ENCODE measurements at regions not wholly inside any gene's neighbourhood (a gene's known extent, or its start where the extent isn't known, plus 50 kb on each side); places are given as distances from the start of the nearest gene placed in this dataset.

DNA sequence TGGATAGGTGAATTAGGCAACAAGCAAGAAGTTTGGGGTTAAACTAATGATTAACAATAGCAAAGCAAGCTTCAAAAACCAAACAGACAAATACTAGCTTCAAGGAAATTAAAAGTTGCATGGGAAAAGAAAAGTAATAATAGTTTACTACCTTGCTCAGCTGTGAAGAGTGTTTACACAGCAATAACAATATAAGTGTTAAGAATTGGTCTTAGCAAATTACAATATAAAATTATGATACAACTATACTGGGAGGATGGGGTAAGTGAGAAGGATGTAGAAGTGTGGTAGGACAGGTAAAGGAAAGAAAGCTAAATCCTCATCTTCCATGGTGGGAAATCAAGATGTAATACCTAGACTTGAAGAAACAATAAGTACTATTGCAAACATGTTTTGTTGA is 137.7 kb upstream of the MAFB start:
- Histone ChIP-seq H3K4me2 (replicated peaks; ENCODE audit: low read depth, low read length, poor library complexity, severe bottlenecking) (no peak overlapping the region), H3K27ac (ENCODE audit: low read length in 2 of 2) (no peak overlapping the region), H3K4me1 (ENCODE audit: control insufficient read depth in 2 of 2, insufficient read depth in 2 of 2, low read length in 2 of 2) (no peaks in the 10 kb centered on the region), H3K36me3 (replicated peaks in 1 of 2; ENCODE audit: control extremely low read depth in 1 of 2, control insufficient read depth in 1 of 2, extremely low read depth in 1 of 2, insufficient read depth in 2 of 2, low read length in 1 of 2) (no peaks in the 10 kb centered on the region), H3K27me3 (replicated peaks in 1 of 4; ENCODE audit: control extremely low read depth in 1 of 4, control insufficient read depth in 3 of 4, insufficient read depth in 4 of 4, low read length in 3 of 4) (peaks cover 0 to 4% (median under 1%) of the 10 kb centered on the region in 4 experiments), H3K4me3 (ENCODE audit: control extremely low read depth in 1 of 5, extremely low read depth in 1 of 5, insufficient read depth in 1 of 5, low read depth in 2 of 5, low read length in 4 of 5) (no peak overlapping the region), H3K9me3 (ENCODE audit: control extremely low read depth in 1 of 3, control insufficient read depth in 2 of 3, insufficient read depth in 1 of 3, low read length in 2 of 3) (peaks cover 0 to 5% (median 0%) of the 10 kb centered on the region in 3 donors), H4K20me1 (ENCODE audit: control insufficient read depth, insufficient read depth, low read length, poor library complexity, severe bottlenecking) (no peaks in the 10 kb centered on the region), H3K9ac (ENCODE audit: low read length) (no peak overlapping the region), H2AFZ (ENCODE audit: insufficient read depth, low read depth, low read length, poor library complexity, severe bottlenecking) (no peak overlapping the region), H3K79me2 (ENCODE audit: control insufficient read depth, insufficient read depth, low read length) (no peaks in the 10 kb centered on the region)
- intact Hi-C loops (cut with micrococcal nuclease) = no loop called here
- ChIA-PET POLR2A (no interaction called here), CTCF (no interaction called here)
- TF ChIP-seq EZH2 (IDR thresholded peaks at IDR 0.05; ENCODE audit: borderline replicate concordance, insufficient read depth, low read depth, low read length, poor library complexity, severe bottlenecking) = no peak
- TF ChIP-seq, protein P1, sequence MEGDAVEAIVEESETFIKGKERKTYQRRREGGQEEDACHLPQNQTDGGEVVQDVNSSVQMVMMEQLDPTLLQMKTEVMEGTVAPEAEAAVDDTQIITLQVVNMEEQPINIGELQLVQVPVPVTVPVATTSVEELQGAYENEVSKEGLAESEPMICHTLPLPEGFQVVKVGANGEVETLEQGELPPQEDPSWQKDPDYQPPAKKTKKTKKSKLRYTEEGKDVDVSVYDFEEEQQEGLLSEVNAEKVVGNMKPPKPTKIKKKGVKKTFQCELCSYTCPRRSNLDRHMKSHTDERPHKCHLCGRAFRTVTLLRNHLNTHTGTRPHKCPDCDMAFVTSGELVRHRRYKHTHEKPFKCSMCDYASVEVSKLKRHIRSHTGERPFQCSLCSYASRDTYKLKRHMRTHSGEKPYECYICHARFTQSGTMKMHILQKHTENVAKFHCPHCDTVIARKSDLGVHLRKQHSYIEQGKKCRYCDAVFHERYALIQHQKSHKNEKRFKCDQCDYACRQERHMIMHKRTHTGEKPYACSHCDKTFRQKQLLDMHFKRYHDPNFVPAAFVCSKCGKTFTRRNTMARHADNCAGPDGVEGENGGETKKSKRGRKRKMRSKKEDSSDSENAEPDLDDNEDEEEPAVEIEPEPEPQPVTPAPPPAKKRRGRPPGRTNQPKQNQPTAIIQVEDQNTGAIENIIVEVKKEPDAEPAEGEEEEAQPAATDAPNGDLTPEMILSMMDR (IDR thresholded peaks at IDR 0.05) = no peak
- no peaks in the 10 kb centered on the region for H3K4me1 Mint-ChIP-seq
- DNase-seq = no peak
- no peak for ATAC-seq (ENCODE audit: low read depth)
- H3K27me3 Mint-ChIP-seq = peaks cover 15% of the 10 kb centered on the region
- H3K27ac Mint-ChIP-seq = no peak overlapping the region
- no peak overlapping the region for H3K4me3 Mint-ChIP-seq
- H3K9me3 Mint-ChIP-seq (ENCODE audit: insufficient read depth) = peaks cover 4% of the 10 kb centered on the region

DNA sequence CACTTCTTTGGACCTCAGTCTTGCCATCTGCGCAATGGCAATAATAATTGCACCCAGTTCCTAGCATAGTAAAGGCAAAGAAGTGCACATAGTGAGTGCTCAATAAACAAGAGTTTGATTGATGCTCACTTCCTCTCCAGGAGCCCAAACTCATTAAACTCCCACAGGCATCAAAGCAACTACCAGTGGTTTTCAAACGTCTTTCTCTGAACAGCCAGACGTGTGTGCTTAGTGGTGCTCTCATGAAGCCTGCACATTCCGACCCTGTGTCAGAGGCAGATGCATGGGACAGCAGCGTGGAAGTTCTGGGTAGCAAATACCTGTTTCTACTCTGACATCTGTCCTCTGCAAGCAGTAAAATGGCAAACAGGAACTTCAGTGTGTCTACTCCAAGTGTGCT is 146.3 kb upstream of the MAFB start:
- no peak overlapping the region for H3K27ac Mint-ChIP-seq
- TF ChIP-seq EZH2 (IDR thresholded peaks at IDR 0.05; ENCODE audit: borderline replicate concordance, insufficient read depth, low read depth, low read length, poor library complexity, severe bottlenecking) = no peak
- TF ChIP-seq, protein P1 (IDR thresholded peaks at IDR 0.05) = no peak
- WGBS (ENCODE audit: insufficient coverage) = 55% methylated on average over 5 of the region's 5 CpGs
- no peaks in the 10 kb centered on the region for H4K20me1 ChIP-seq (ENCODE audit: control insufficient read depth, insufficient read depth, low read length, poor library complexity, severe bottlenecking)
- H2AFZ ChIP-seq (ENCODE audit: insufficient read depth, low read depth, low read length, poor library complexity, severe bottlenecking) = no peak overlapping the region
- peaks cover 0 to 27% (median 7%) of the 10 kb centered on the region in 3 donors for H3K9me3 ChIP-seq (ENCODE audit: control extremely low read depth in 1 of 3, control insufficient read depth in 2 of 3, insufficient read depth in 1 of 3, low read length in 2 of 3)
- no peaks in the 10 kb centered on the region for H3K4me1 ChIP-seq (ENCODE audit: control insufficient read depth in 2 of 2, insufficient read depth in 2 of 2, low read length in 2 of 2)
- POLR2A ChIA-PET = no interaction called here
- ATAC-seq (ENCODE audit: low read depth) = no peak
- no peak for DNase-seq
- no peak overlapping the region for H3K9ac ChIP-seq (ENCODE audit: low read length)
- intact Hi-C loops (cut with micrococcal nuclease) = no loop called here
- no peak overlapping the region for H3K4me3 Mint-ChIP-seq
- no peaks in the 10 kb centered on the region for H3K79me2 ChIP-seq (ENCODE audit: control insufficient read depth, insufficient read depth, low read length)
- no peak overlapping the region for H3K27ac ChIP-seq (ENCODE audit: low read length in 2 of 2)
- H3K36me3 ChIP-seq (replicated peaks in 1 of 2; ENCODE audit: control extremely low read depth in 1 of 2, control insufficient read depth in 1 of 2, extremely low read depth in 1 of 2, insufficient read depth in 2 of 2, low read length in 1 of 2) = no peaks in the 10 kb centered on the region
- peaks cover 0 to 5% (median 2%) of the 10 kb centered on the region in 4 experiments for H3K27me3 ChIP-seq (replicated peaks in 1 of 4; ENCODE audit: control extremely low read depth in 1 of 4, control insufficient read depth in 3 of 4, insufficient read depth in 4 of 4, low read length in 3 of 4)
- H3K4me2 ChIP-seq (replicated peaks; ENCODE audit: low read depth, low read length, poor library complexity, severe bottlenecking) = no peak overlapping the region
- CTCF ChIA-PET = no interaction called here
- H3K4me1 Mint-ChIP-seq = no peaks in the 10 kb centered on the region
- H3K9me3 Mint-ChIP-seq (ENCODE audit: insufficient read depth) = peaks cover 4% of the 10 kb centered on the region
- no peak overlapping the region for H3K4me3 ChIP-seq (ENCODE audit: control extremely low read depth in 1 of 5, extremely low read depth in 1 of 5, insufficient read depth in 1 of 5, low read depth in 2 of 5, low read length in 4 of 5)
- peaks cover 18% of the 10 kb centered on the region for H3K27me3 Mint-ChIP-seq

Measured in B cell (primary cell).